Stomach smooth muscle (tissue), 2 donors: ENCODE measurements at regions not wholly inside any gene's neighbourhood (a gene's known extent, or its start where the extent isn't known, plus 50 kb on each side); places are given as distances from the start of the nearest gene placed in this dataset.
"Not testable (repeated sequence)": the region's sequence is repeated elsewhere in the genome, so short reads cannot be mapped to it uniquely, and the experiment has no call there.

Source experiments
- H3K27ac ChIP-seq: one replicate; pipeline ENCODE4 v1.7.0; 2013; ENCODE audit warnings: mild to moderate bottlenecking, low read length, inconsistent platforms
- H3K27me3 ChIP-seq, 2 donors: one replicate each; pipeline ENCODE4 v1.7.0; 2013; ENCODE audit warnings: low read length in 2 of 2; ENCODE audit not compliant: insufficient read depth in 2 of 2, control insufficient read depth in 1 of 2
- H3K36me3 ChIP-seq, 2 donors: one replicate each; pipeline ENCODE4 v1.7.0; 2013; ENCODE audit warnings: low read length in 2 of 2; ENCODE audit not compliant: control insufficient read depth in 2 of 2, insufficient read depth in 2 of 2
- H3K4me1 ChIP-seq: one replicate; pipeline ENCODE4 v1.7.0; 2013; ENCODE audit warnings: low read length; ENCODE audit not compliant: control insufficient read depth, insufficient read depth
- H3K4me3 ChIP-seq, 2 donors: one replicate each; pipeline ENCODE4 v1.7.0; 2013; ENCODE audit warnings: low read length in 2 of 2
- H3K9ac ChIP-seq, 2 donors: one replicate each; pipeline ENCODE4 v1.7.0; 2013; ENCODE audit warnings: low read length in 2 of 2, mild to moderate bottlenecking in 1 of 2
- H3K9me3 ChIP-seq, 2 donors: one replicate each; pipeline ENCODE4 v1.7.0; 2013; ENCODE audit warnings: low read length in 2 of 2; ENCODE audit not compliant: control insufficient read depth in 2 of 2
- donor health status: healthy.
- donor health status: Pancreatic carcinoma.

GRCh38 chr20:58579819-58580473 is 64.7 kb upstream of the APCDD1L start:
- Histone ChIP-seq H3K27me3 (no peaks in the 10 kb centered on the region), H3K36me3 (no peaks in the 10 kb centered on the region), H3K27ac (no peak overlapping the region), H3K9ac (no peak overlapping the region), H3K4me3 (no peak overlapping the region), H3K9me3 (no peaks in the 10 kb centered on the region), H3K4me1 (no peaks in the 10 kb centered on the region)

- no peaks in the 10 kb centered on the region for H3K36me3 ChIP-seq
- no peak overlapping the region for H3K4me3 ChIP-seq
- H3K27me3 ChIP-seq, result no peaks in the 10 kb centered on the region
- H3K4me1 ChIP-seq, result no peaks in the 10 kb centered on the region
- no peaks in the 10 kb centered on the region for H3K9me3 ChIP-seq
- no peak overlapping the region for H3K27ac ChIP-seq
- no peak overlapping the region for H3K9ac ChIP-seq
Measured at GRCh38 chr20:58579069-58579818, 64.0 kb upstream of the APCDD1L start.

- H3K9me3 ChIP-seq, result no peaks in the 10 kb centered on the region
- H3K27me3 ChIP-seq, result no peaks in the 10 kb centered on the region
- H3K4me3 ChIP-seq, result no peak overlapping the region
Measured at GRCh38 chr20:58577871-58578598, 62.8 kb upstream of the APCDD1L start.

GRCh38 chr20:58577139-58577806 is 62.1 kb upstream of the APCDD1L start:
- H3K36me3 ChIP-seq, result no peaks in the 10 kb centered on the region

More at GRCh38 chr20:58577871-58578598, 62.8 kb upstream of the APCDD1L start:
- no peaks in the 10 kb centered on the region for H3K4me1 ChIP-seq
- H3K36me3 ChIP-seq, result no peaks in the 10 kb centered on the region
- H3K27ac ChIP-seq, result no peak overlapping the region
- H3K9ac ChIP-seq, result no peak overlapping the region

GRCh38 chr20:58576603-58576970 is 61.4 kb upstream of the APCDD1L start:
- no peak overlapping the region for H3K4me3 ChIP-seq
- H3K36me3 ChIP-seq, result no peaks in the 10 kb centered on the region
- H3K9me3 ChIP-seq, result no peaks in the 10 kb centered on the region
- no peaks in the 10 kb centered on the region for H3K27me3 ChIP-seq
- H3K9ac ChIP-seq, result no peak overlapping the region
- no peak overlapping the region for H3K27ac ChIP-seq
- peaks cover 8% of the 10 kb centered on the region for H3K4me1 ChIP-seq

More at GRCh38 chr20:58577139-58577806, 62.1 kb upstream of the APCDD1L start:
- Histone ChIP-seq H3K9ac (no peak overlapping the region), H3K4me3 (no peak overlapping the region), H3K4me1 (peaks cover 1% of the 10 kb centered on the region), H3K27me3 (no peaks in the 10 kb centered on the region), H3K27ac (no peak overlapping the region), H3K9me3 (no peaks in the 10 kb centered on the region)

GRCh38 chr20:58575776-58576602 is 60.8 kb upstream of the APCDD1L start:
- Histone ChIP-seq H3K4me1 (peaks cover 14% of the 10 kb centered on the region), H3K36me3 (no peaks in the 10 kb centered on the region), H3K27ac (no peak overlapping the region), H3K9ac (no peak overlapping the region), H3K9me3 (no peaks in the 10 kb centered on the region), H3K4me3 (no peak overlapping the region), H3K27me3 (no peaks in the 10 kb centered on the region)

GRCh38 chr20:58574469-58574868 is 59.3 kb upstream of the APCDD1L start:
- Histone ChIP-seq H3K27ac (no peak overlapping the region), H3K27me3 (no peaks in the 10 kb centered on the region), H3K36me3 (no peaks in the 10 kb centered on the region), H3K4me3 (no peak overlapping the region), H3K4me1 (peaks cover 27% of the 10 kb centered on the region), H3K9ac (no peak overlapping the region), H3K9me3 (no peaks in the 10 kb centered on the region)

GRCh38 chr20:58573986-58574385 is 58.8 kb upstream of the APCDD1L start:
- H3K27ac ChIP-seq, result no peak overlapping the region
- H3K36me3 ChIP-seq, result no peaks in the 10 kb centered on the region
- H3K4me3 ChIP-seq, result no peak overlapping the region
- no peaks in the 10 kb centered on the region for H3K27me3 ChIP-seq
- H3K9me3 ChIP-seq, result no peaks in the 10 kb centered on the region
- peaks cover 31% of the 10 kb centered on the region for H3K4me1 ChIP-seq
- no peak overlapping the region for H3K9ac ChIP-seq

GRCh38 chr20:58573257-58573656 is 58.1 kb upstream of the APCDD1L start:
- no peaks in the 10 kb centered on the region for H3K27me3 ChIP-seq

GRCh38 chr20:58572428-58572763 is 57.2 kb upstream of the APCDD1L start:
- H3K9ac ChIP-seq, H3K36me3 ChIP-seq, H3K27me3 ChIP-seq, H3K9me3 ChIP-seq, H3K4me3 ChIP-seq: not testable (repeated sequence)
- Histone ChIP-seq H3K27ac (peak overlapping the region; percentile 41), H3K4me1 (peaks cover 31% of the 10 kb centered on the region)

More at GRCh38 chr20:58573257-58573656, 58.1 kb upstream of the APCDD1L start:
- H3K27ac ChIP-seq, result no peak overlapping the region
- H3K9ac ChIP-seq, result no peak overlapping the region
- no peaks in the 10 kb centered on the region for H3K9me3 ChIP-seq
- H3K4me1 ChIP-seq, result peaks cover 31% of the 10 kb centered on the region
- H3K4me3 ChIP-seq, result no peak overlapping the region
- no peaks in the 10 kb centered on the region for H3K36me3 ChIP-seq
